IMR-90 (cell line): ENCODE measurements at regions not wholly inside any gene's neighbourhood (a gene's known extent, or its start where the extent isn't known, plus 50 kb on each side); places are given as distances from the start of the nearest gene placed in this dataset.

Source experiments
- BHLHE40 ChIP-seq: fragments of 150-350 bp; IDR thresholded peaks from 2 replicates; pipeline ENCODE4 v1.6.1; 2016; ENCODE audit warnings: mild to moderate bottlenecking, low read depth, low read length
- CEBPB ChIP-seq: IDR thresholded peaks from 2 replicates; pipeline ENCODE4 v1.6.1; 2012; ENCODE audit warnings: low read depth, low read length, improper control_type of control experiment
- CHD1 ChIP-seq: IDR thresholded peaks from 2 replicates; pipeline ENCODE4 v1.6.1; 2012; ENCODE audit warnings: low read depth, low read length, improper control_type of control experiment
- CTCF ChIP-seq: conservative IDR thresholded peaks from 2 replicates; pipeline ENCODE4 v1.5.1; 2012; ENCODE audit warnings: mild to moderate bottlenecking, low read depth, low read length, improper control_type of control experiment
- ELK1 ChIP-seq: fragments of 150-350 bp; IDR thresholded peaks from 2 replicates; pipeline ENCODE4 v1.6.1; 2016; ENCODE audit warnings: low read depth, mild to moderate bottlenecking, low read length, moderate library complexity, borderline replicate concordance
- MAZ ChIP-seq: IDR thresholded peaks from 2 replicates; pipeline ENCODE4 v1.6.1; 2012; ENCODE audit warnings: low read depth, mild to moderate bottlenecking, low read length, improper control_type of control experiment, moderate library complexity, borderline replicate concordance
- MXI1 ChIP-seq: IDR thresholded peaks from 2 replicates; pipeline ENCODE4 v1.6.1; 2012; ENCODE audit warnings: low read depth, mild to moderate bottlenecking, low read length, moderate library complexity, borderline replicate concordance
- NFE2L2 ChIP-seq: fragments of 150-350 bp; IDR thresholded peaks from 2 replicates; pipeline ENCODE4 v1.6.1; 2016; ENCODE audit warnings: low read depth, mild to moderate bottlenecking, low read length
- POLR2A ChIP-seq: IDR thresholded peaks from 2 replicates; pipeline ENCODE4 v1.6.1; 2012; ENCODE audit warnings: mild to moderate bottlenecking, low read depth, low read length
- RAD21 ChIP-seq: IDR thresholded peaks from 2 replicates; pipeline ENCODE4 v1.6.1; 2012; ENCODE audit warnings: low read length, improper control_type of control experiment
- RFX5 ChIP-seq: IDR thresholded peaks from 2 replicates; pipeline ENCODE4 v1.8.0; 2012; ENCODE audit warnings: low read depth, mild to moderate bottlenecking, low read length, moderate library complexity
- SMC3 ChIP-seq: fragments of 150-350 bp; IDR thresholded peaks from 2 replicates; pipeline ENCODE4 v1.6.1; 2016; ENCODE audit warnings: low read depth, mild to moderate bottlenecking, antibody characterized with exemption, low read length, moderate library complexity
- TF ChIP-seq, protein P1 (sequence below): fragments of 150-350 bp; IDR thresholded peaks from 2 replicates; pipeline ENCODE4 v1.6.1; 2017; ENCODE audit warnings: mild to moderate bottlenecking, antibody characterized with exemption, low read length, low read depth

DNA sequence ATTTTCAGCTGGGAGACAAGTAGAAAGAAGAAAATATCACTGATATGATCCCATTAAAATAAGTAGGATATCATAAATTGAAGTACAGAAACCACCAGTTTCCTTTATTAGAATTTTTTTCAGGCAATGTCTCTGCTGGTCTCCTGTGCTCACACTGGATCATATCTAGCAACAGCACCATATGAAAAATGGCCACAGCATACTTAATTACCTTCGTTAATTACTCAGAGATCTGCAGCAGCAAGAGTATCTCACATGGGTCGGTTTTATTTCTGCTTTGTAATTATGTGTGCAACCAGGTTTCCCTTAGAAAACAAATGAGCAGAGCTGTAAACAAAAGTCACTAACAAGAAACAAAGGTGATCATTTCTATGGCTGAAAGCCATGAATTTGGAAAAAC is 287.9 kb downstream of the LRRIQ3 start:
- TF ChIP-seq CTCF (no peak), RFX5 (no peak), SMC3 (no peak), BHLHE40 (no peak), MAZ (no peak), POLR2A (no peak), MXI1 (no peak), CHD1 (no peak), RAD21 (no peak), ELK1 (no peak), CEBPB (no peak), NFE2L2 (no peak)
- TF ChIP-seq, protein P1, sequence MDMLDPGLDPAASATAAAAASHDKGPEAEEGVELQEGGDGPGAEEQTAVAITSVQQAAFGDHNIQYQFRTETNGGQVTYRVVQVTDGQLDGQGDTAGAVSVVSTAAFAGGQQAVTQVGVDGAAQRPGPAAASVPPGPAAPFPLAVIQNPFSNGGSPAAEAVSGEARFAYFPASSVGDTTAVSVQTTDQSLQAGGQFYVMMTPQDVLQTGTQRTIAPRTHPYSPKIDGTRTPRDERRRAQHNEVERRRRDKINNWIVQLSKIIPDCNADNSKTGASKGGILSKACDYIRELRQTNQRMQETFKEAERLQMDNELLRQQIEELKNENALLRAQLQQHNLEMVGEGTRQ = no peak
